IMR-90 (cell line): ENCODE measurements at regions not wholly inside any gene's neighbourhood (a gene's known extent, or its start where the extent isn't known, plus 50 kb on each side); places are given as distances from the start of the nearest gene placed in this dataset.
A peak's percentile ranks its signal among the peaks of the same experiment; 100 is the strongest.

Experiments used
- BHLHE40 ChIP-seq: fragments of 150-350 bp; IDR thresholded peaks from 2 replicates; pipeline ENCODE4 v1.6.1; 2016; ENCODE audit warnings: mild to moderate bottlenecking, low read depth, low read length
- CEBPB ChIP-seq: IDR thresholded peaks from 2 replicates; pipeline ENCODE4 v1.6.1; 2012; ENCODE audit warnings: low read depth, low read length, improper control_type of control experiment
- CHD1 ChIP-seq: IDR thresholded peaks from 2 replicates; pipeline ENCODE4 v1.6.1; 2012; ENCODE audit warnings: low read depth, low read length, improper control_type of control experiment
- CTCF ChIP-seq: conservative IDR thresholded peaks from 2 replicates; pipeline ENCODE4 v1.5.1; 2012; ENCODE audit warnings: mild to moderate bottlenecking, low read depth, low read length, improper control_type of control experiment
- ELK1 ChIP-seq: fragments of 150-350 bp; IDR thresholded peaks from 2 replicates; pipeline ENCODE4 v1.6.1; 2016; ENCODE audit warnings: low read depth, mild to moderate bottlenecking, low read length, moderate library complexity, borderline replicate concordance
- MAFK ChIP-seq: IDR thresholded peaks from 2 replicates; pipeline ENCODE4 v1.6.1; 2012; ENCODE audit warnings: low read depth, low read length, improper control_type of control experiment
- POLR2A ChIP-seq: IDR thresholded peaks from 2 replicates; pipeline ENCODE4 v1.6.1; 2012; ENCODE audit warnings: mild to moderate bottlenecking, low read depth, low read length
- RCOR1 ChIP-seq: IDR thresholded peaks from 2 replicates; pipeline ENCODE4 v1.6.1; 2012; ENCODE audit warnings: mild to moderate bottlenecking, low read length, improper control_type of control experiment; ENCODE audit not compliant: insufficient replicate concordance
- SMC3 ChIP-seq: fragments of 150-350 bp; IDR thresholded peaks from 2 replicates; pipeline ENCODE4 v1.6.1; 2016; ENCODE audit warnings: low read depth, mild to moderate bottlenecking, antibody characterized with exemption, low read length, moderate library complexity
- USF2 ChIP-seq: fragments of 150-350 bp; IDR thresholded peaks from 2 replicates; pipeline ENCODE4 v1.6.1; 2017; ENCODE audit warnings: mild to moderate bottlenecking, antibody characterized with exemption, low read length, low read depth

GRCh38 chr17:15123593-15124263 lies 141.4 kb downstream of the PMP22 start:
- TF ChIP-seq SMC3 (no peak), USF2 (no peak), CTCF (no peak), BHLHE40 (no peak), POLR2A (no peak), RCOR1 (no peak), ELK1 (no peak), CHD1 (no peak), CEBPB (no peak), MAFK (peak; percentile 23; the same call in 1 of the 2 replicates)
